ENCODE measurements at regions not wholly inside any gene's neighbourhood (a gene's known extent, or its start where the extent isn't known, plus 50 kb on each side); places are given as distances from the start of the nearest gene placed in this dataset.
"Not testable (repeated sequence)": the region's sequence is repeated elsewhere in the genome, so short reads cannot be mapped to it uniquely, and the experiment has no call there.

GRCh38 chr11:129643031-129643721 is 172.5 kb upstream of the TMEM45B start:
- H3K27me3 ChIP-seq (ENCODE audit: control insufficient read depth in 1 of 2, insufficient read depth in 2 of 2, low read length in 2 of 2), result no peaks in the 10 kb centered on the region
- H3K4me1 ChIP-seq (ENCODE audit: insufficient read depth, low read length), result no peaks in the 10 kb centered on the region
- CTCF ChIA-PET, result no interaction called here
- H3K36me3 Mint-ChIP-seq (ENCODE audit: low read depth), result no peaks in the 10 kb centered on the region
- no peak overlapping the region for H3K4me3 ChIP-seq (ENCODE audit: low read length)
- peaks cover 15% of the 10 kb centered on the region for H3K27me3 Mint-ChIP-seq
- no peaks in the 10 kb centered on the region for H3K36me3 ChIP-seq (ENCODE audit: insufficient read depth, low read length)
- H3K9me3 ChIP-seq (ENCODE audit: control insufficient read depth in 1 of 2, insufficient read depth in 1 of 2, low read length in 2 of 2), result no peaks in the 10 kb centered on the region
- peaks cover 2% of the 10 kb centered on the region for H3K4me1 Mint-ChIP-seq (ENCODE audit: low read depth)
- no peak overlapping the region for H3K27ac ChIP-seq (ENCODE audit: low read depth in 1 of 2, low read length in 2 of 2)
- TF ChIP-seq, protein P1, sequence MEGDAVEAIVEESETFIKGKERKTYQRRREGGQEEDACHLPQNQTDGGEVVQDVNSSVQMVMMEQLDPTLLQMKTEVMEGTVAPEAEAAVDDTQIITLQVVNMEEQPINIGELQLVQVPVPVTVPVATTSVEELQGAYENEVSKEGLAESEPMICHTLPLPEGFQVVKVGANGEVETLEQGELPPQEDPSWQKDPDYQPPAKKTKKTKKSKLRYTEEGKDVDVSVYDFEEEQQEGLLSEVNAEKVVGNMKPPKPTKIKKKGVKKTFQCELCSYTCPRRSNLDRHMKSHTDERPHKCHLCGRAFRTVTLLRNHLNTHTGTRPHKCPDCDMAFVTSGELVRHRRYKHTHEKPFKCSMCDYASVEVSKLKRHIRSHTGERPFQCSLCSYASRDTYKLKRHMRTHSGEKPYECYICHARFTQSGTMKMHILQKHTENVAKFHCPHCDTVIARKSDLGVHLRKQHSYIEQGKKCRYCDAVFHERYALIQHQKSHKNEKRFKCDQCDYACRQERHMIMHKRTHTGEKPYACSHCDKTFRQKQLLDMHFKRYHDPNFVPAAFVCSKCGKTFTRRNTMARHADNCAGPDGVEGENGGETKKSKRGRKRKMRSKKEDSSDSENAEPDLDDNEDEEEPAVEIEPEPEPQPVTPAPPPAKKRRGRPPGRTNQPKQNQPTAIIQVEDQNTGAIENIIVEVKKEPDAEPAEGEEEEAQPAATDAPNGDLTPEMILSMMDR (IDR thresholded peaks at IDR 0.05), result no peak
- no peaks in the 10 kb centered on the region for H3K9me3 Mint-ChIP-seq
- H3K4me3 Mint-ChIP-seq, result no peak overlapping the region
- POLR2A ChIA-PET, result no interaction called here
- H3K27ac Mint-ChIP-seq, result no peak overlapping the region
- DNase-seq, result no peak
- intact Hi-C loops (cut with DNase I, micrococcal nuclease), result no loop called here
- ATAC-seq (ENCODE audit: poor library complexity), result no peak

DNA sequence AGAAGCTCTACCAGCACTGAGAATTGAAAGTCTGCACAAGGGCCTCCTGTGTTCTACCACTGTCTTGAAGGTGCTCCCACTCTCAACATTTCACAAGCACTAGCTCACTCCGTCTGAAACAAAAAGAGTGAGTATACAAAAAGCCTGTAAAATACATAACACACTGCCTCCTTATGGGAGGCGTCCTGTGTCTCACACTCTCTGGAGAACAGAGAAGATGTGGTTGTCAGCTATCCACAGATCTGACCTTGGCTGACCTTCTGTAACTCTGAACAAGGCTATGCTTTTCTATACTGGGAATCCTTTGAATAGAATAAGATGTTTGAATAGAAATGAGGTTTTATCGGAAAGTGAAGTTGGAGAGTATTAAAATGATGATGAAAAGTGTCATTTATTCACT is 171.3 kb upstream of the TMEM45B start:
- Mint-ChIP-seq H3K27ac (no peak overlapping the region), H3K9me3 (no peaks in the 10 kb centered on the region), H3K4me3 (no peak overlapping the region), H3K4me1 (ENCODE audit: low read depth) (no peaks in the 10 kb centered on the region), H3K27me3 (peaks cover 15% of the 10 kb centered on the region), H3K36me3 (ENCODE audit: low read depth) (no peaks in the 10 kb centered on the region)
- TF ChIP-seq, protein P1 (IDR thresholded peaks at IDR 0.05), result no peak
- no peaks in the 10 kb centered on the region for H3K9me3 ChIP-seq (ENCODE audit: control insufficient read depth in 1 of 2, insufficient read depth in 1 of 2, low read length in 2 of 2)
- DNase-seq (no peak), ATAC-seq (ENCODE audit: poor library complexity) (no peak)
- no peak overlapping the region for H3K4me3 ChIP-seq (ENCODE audit: low read length)
- H3K4me1 ChIP-seq (ENCODE audit: insufficient read depth, low read length), result no peaks in the 10 kb centered on the region
- CTCF ChIA-PET, result no interaction called here
- intact Hi-C loops (cut with DNase I, micrococcal nuclease), result no loop called here
- POLR2A ChIA-PET, result no interaction called here
- no peaks in the 10 kb centered on the region for H3K27me3 ChIP-seq (ENCODE audit: control insufficient read depth in 1 of 2, insufficient read depth in 2 of 2, low read length in 2 of 2)
- H3K36me3 ChIP-seq (ENCODE audit: insufficient read depth, low read length), result no peaks in the 10 kb centered on the region
- H3K27ac ChIP-seq (ENCODE audit: low read depth in 1 of 2, low read length in 2 of 2), result no peak overlapping the region

DNA sequence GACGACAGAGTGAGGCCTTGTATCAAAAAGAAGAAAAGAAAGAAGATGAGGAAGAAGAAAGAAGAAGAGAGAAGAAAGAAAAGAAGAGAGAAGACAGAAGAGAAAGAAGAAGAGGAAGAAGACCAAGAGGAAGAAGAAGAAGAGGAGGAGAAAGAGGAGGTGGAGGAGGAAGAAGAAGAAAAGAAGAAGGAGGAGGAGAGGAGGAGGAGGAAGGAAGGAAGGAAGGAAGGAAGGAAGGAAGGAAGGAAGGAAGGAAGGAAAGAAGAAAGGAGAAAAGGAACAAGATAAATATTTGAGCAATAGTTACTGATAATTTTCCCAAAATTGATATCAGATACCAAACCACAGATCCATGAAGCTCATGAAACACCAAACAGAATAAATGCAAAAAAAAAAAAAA is 169.7 kb upstream of the TMEM45B start:
- Mint-ChIP-seq H3K27me3 (peaks cover 15% of the 10 kb centered on the region), H3K36me3 (ENCODE audit: low read depth) (no peaks in the 10 kb centered on the region), H3K4me1 (ENCODE audit: low read depth) (no peaks in the 10 kb centered on the region), H3K9me3 (no peaks in the 10 kb centered on the region), H3K4me3 (no peak overlapping the region), H3K27ac (no peak overlapping the region)
- Histone ChIP-seq H3K27ac (ENCODE audit: low read depth in 1 of 2, low read length in 2 of 2) (no peak overlapping the region), H3K27me3 (ENCODE audit: control insufficient read depth in 1 of 2, insufficient read depth in 2 of 2, low read length in 2 of 2) (no peaks in the 10 kb centered on the region), H3K4me3 (ENCODE audit: low read length) (no peak overlapping the region), H3K9me3 (ENCODE audit: control insufficient read depth in 1 of 2, insufficient read depth in 1 of 2, low read length in 2 of 2) (no peaks in the 10 kb centered on the region), H3K36me3 (ENCODE audit: insufficient read depth, low read length) (no peaks in the 10 kb centered on the region), H3K4me1 (ENCODE audit: insufficient read depth, low read length) (no peaks in the 10 kb centered on the region)
- ATAC-seq (ENCODE audit: poor library complexity), result no peak
- ChIA-PET CTCF (no interaction called here), POLR2A (no interaction called here)
- TF ChIP-seq, protein P1 (IDR thresholded peaks at IDR 0.05), result no peak
- no peak for DNase-seq
- intact Hi-C loops (cut with DNase I, micrococcal nuclease), result no loop called here

GRCh38 chr11:129650044-129650443 is 165.6 kb upstream of the TMEM45B start:
- CTCF ChIA-PET; POLR2A ChIA-PET; H3K4me1 ChIP-seq (ENCODE audit: insufficient read depth, low read length); H3K27ac Mint-ChIP-seq; ATAC-seq (ENCODE audit: poor library complexity); H3K27me3 Mint-ChIP-seq; H3K4me1 Mint-ChIP-seq (ENCODE audit: low read depth); H3K4me3 Mint-ChIP-seq; H3K36me3 Mint-ChIP-seq (ENCODE audit: low read depth); H3K27me3 ChIP-seq (ENCODE audit: control insufficient read depth in 1 of 2, insufficient read depth in 2 of 2, low read length in 2 of 2); H3K36me3 ChIP-seq (ENCODE audit: insufficient read depth, low read length); intact Hi-C loops (cut with DNase I, micrococcal nuclease); DNase-seq; H3K27ac ChIP-seq (ENCODE audit: low read depth in 1 of 2, low read length in 2 of 2); H3K4me3 ChIP-seq (ENCODE audit: low read length): not testable (repeated sequence)
- H3K9me3 ChIP-seq (ENCODE audit: control insufficient read depth in 1 of 2, insufficient read depth in 1 of 2, low read length in 2 of 2), result peaks cover 7 to 15% of the 10 kb centered on the region in 2 experiments
- H3K9me3 Mint-ChIP-seq, result peaks cover 15% of the 10 kb centered on the region

Measured in CD4-positive, alpha-beta T cell (primary cell).